ENCODE measurements at regions not wholly inside any gene's neighbourhood (a gene's known extent, or its start where the extent isn't known, plus 50 kb on each side); places are given as distances from the start of the nearest gene placed in this dataset.

GRCh38 chr7:13563680-13564079, 425.8 kb downstream of the ETV1 start:
- TF ChIP-seq CTCF (IDR thresholded peaks at IDR 0.05) (no peak), EP300 (IDR thresholded peaks at IDR 0.05) (no peak), POLR2AphosphoS5 (IDR thresholded peaks at IDR 0.05) (no peak), POLR2A (IDR thresholded peaks at IDR 0.05) (no peak)

Data from suprapubic skin (tissue), 4 donors.